ENCODE measurements at regions not wholly inside any gene's neighbourhood (a gene's known extent, or its start where the extent isn't known, plus 50 kb on each side); places are given as distances from the start of the nearest gene placed in this dataset.
"Not testable (repeated sequence)": the region's sequence is repeated elsewhere in the genome, so short reads cannot be mapped to it uniquely, and the experiment has no call there.

DNA sequence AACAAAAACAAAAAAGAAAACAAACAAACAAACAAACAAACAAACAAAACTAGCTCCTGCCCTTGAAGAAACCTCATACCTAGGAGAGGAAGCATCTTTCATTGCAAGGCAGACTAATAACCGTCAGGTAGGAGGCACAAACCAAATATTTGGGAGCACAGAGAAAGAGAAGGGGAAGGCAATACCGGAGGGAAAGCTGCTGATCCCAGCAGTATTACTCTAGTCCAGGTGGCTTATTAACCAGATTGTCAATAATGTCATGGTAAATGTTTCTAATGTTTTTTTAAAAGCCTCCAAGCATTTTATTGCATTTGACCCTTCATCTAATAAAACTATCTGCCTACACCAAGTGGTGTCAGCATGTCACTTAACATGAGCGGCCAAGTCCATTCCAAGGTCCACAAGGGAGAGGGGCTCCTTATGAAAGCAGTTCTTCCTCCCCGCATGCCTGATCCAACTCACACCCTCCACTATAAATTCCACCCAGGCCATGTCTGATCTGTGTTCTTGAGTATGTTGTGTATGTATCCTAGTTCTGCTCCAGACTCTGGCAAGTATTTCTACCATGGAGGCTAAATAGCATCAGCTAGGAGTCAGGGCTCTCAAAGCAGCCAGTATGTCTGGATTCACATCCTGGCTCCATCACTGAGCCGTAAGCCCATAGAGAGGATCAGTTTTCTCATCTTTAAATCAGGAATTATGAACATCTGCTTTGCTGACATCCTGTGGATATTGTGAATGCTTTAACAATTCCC lies 208.1 kb upstream of the TENM4 start:
- no peak for DNase-seq (ENCODE audit: low read depth in 2 of 3, low spot score in 2 of 3)

DNA sequence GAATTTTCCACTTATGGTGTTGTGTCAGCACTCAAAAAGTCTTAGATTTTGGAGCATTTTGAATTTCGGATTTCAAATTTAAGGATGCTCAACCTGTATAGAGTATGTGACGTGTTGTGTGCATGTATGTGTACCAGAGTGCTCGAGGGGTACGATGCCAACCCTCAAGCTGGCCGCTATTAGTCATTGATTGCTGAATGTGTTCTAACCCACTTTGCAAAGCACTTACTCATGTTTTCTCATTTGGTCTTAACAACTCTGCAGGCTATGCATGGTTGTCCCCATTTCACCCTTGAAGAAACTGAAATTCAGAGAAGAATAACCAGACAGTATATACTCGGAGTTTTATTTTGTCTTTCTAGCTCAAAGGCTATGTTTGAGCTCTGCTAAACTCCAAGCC lies 196.4 kb upstream of the TENM4 start:
- DNase-seq (ENCODE audit: low read depth in 2 of 3, low spot score in 2 of 3) = no peak

DNA sequence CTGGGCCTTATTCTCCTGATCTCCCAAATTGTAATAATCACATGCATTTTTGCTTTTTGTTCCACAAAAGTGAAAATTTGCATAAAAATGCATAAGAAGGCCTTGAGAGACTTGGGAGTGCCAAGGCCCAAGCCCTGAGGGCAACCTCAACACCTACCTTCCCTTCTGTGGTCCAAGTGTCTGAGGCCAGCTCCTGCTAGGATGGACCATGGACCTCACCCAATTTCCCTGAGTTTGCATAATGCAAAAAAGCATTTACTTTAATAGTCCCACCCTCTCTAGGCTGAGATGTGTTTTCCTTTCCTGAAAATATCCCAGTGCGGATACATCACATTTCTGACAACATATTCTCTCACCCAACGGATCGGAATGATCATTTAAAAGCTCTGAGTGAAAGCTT lies 194.1 kb upstream of the TENM4 start:
- DNase-seq (ENCODE audit: low read depth in 2 of 3, low spot score in 2 of 3) = no peak

DNA sequence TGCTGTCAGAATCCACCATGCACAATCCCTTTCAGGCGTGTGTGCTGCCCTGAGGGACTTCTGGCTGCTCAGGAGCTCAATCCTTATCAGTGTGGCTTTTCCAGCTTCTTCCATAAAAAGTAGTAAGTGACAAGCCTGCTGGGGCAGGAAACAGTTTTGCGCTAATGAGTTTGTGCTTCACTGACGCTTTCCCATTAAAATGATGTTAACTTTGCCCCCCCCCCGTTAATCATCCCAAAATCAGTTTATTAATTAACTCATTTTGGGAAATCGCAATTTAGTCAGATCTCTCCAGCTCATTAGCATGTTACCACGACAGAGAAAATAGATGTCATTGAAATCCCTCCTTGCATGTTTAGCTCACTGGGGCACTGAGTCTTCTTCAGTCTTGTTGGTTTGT lies 186.5 kb upstream of the TENM4 start:
- DNase-seq (ENCODE audit: low read depth in 2 of 3, low spot score in 2 of 3) = no peak

GRCh38 chr11:79626135-79627075 lies 185.6 kb upstream of the TENM4 start:
- no peak for DNase-seq (ENCODE audit: low read depth in 2 of 3, low spot score in 2 of 3)

DNA sequence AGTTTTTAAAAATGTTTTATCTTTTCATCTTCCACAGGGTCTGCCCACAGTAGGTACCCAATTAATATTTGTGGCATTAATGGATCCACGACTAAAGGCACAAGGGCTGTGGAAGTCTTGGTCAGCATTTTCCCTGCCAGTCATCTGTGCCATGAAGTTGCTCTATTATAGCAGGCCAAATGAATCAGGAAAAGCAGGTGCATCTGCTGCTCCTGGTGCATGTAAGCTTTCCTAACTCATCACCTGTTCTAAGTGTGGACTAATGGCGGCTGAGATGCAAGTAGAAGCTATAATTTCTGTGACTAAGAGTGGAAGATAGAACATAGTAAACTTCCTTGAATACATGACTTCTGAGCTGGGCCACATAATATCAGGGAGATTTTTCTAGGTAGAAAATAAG lies 182.5 kb upstream of the TENM4 start:
- no peak for DNase-seq (ENCODE audit: low read depth in 2 of 3, low spot score in 2 of 3)

GRCh38 chr11:79617561-79617960 lies 176.7 kb upstream of the TENM4 start:
- no peak for DNase-seq (ENCODE audit: low read depth in 2 of 3, low spot score in 2 of 3)

- no peak for DNase-seq (ENCODE audit: low read depth in 2 of 3, low spot score in 2 of 3)
Observed at GRCh38 chr11:79616392-79616851, 175.6 kb upstream of the TENM4 start.

DNA sequence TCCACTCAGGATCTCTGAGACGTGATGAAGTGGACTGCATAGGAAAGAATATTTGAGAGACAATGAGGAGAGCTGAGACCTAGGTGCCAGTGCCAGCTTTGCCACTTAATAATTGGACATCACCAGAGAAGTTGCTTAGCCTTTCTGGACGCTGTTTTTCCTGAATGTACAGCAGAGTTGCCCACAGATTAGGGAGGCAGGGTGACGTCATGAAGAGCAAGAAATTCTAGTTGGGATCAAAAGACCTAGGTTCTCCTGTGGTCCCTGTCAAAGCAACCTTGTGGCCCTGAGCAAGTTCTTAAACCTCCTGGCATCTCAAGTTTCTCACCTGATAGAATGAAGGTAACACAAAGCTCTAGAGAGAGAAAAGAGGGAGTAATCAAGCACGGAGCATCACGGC lies 174.6 kb upstream of the TENM4 start:
- no peak for DNase-seq (ENCODE audit: low read depth in 2 of 3, low spot score in 2 of 3)

DNA sequence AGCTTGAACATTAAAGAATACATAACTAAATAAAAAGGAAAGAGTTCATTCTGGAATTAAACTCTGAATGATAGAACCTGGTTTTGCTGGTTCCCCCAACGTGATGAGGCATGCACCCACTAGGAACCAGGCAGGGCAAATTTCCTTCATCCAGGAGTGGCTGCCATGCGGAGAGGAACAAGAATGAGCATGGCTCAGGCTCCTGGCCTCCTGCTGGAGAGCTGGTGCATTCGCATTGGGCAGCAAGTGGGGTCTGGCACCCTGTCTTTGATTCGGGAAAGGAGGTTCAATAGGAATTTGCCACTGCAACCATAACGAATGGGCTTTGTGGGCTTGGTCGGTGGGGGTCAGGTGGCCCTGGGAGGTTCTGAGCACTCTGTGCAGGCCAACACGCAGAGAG lies 169.8 kb upstream of the TENM4 start:
- DNase-seq (ENCODE audit: low read depth in 2 of 3, low spot score in 2 of 3) = no peak

DNA sequence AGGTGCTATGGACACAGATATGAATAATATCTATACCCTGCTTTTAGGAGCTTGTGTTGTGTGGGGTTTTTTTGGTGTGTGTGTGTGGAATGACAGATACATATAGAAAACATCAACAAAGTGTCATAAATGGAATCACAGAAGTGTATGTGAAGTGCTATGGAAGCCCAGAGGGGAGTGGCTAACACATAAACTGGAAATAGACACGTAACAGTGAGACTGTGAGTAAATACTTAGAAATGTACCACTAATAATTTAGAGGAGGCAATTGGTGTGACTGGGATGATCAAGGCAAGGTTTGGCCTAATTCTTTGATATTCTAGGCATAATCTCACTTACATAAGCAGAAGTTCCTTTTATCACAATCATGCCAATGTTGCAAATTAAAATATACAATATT lies 169.3 kb upstream of the TENM4 start:
- no peak for DNase-seq (ENCODE audit: low read depth in 2 of 3, low spot score in 2 of 3)

DNA sequence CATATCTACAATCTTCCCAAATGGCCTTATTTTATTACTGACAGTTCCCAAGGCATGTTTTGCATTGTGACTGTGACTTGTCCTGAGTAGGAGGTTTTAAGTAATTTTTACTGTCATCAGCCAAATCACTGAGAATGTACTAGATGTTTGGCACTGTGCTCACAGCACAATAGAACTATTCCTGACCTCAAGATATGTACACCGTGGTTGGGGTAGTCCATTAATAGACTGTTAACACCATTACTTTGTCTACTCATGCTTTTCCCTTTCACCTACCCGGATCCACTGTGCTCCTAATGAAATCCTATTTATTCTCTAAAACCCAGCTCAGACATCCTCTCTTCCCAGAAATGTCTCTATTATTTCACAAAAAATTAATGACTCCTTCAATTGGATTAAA lies 168.7 kb upstream of the TENM4 start:
- DNase-seq (ENCODE audit: low read depth in 2 of 3, low spot score in 2 of 3) = no peak

DNA sequence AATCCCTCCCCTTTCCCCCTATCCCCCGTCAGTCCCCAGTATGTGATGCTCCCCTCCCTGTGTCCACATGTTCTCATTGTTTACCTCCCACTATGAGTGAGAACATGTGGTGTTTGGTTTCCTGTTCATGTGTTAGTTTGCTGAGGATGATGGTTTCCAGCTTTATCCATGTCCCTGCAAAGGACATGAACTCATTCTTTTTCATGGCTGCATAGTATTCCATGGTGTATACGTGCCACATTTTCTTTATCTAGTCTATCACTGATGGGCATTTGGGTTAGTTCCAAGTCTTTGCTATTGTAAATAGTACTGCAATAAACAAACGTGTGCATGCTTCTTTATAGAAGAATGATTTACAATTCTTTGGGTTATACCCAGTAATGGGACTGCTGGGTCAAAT lies 165.6 kb upstream of the TENM4 start:
- DNase-seq (ENCODE audit: low read depth in 2 of 3, low spot score in 2 of 3) = not testable (repeated sequence)

GRCh38 chr11:79600711-79601110 lies 159.9 kb upstream of the TENM4 start:
- DNase-seq (ENCODE audit: low read depth in 2 of 3, low spot score in 2 of 3) = no peak

- DNase-seq (ENCODE audit: low read depth in 2 of 3, low spot score in 2 of 3) = no peak
Observed at GRCh38 chr11:79594834-79595233, 154.0 kb upstream of the TENM4 start.

DNA sequence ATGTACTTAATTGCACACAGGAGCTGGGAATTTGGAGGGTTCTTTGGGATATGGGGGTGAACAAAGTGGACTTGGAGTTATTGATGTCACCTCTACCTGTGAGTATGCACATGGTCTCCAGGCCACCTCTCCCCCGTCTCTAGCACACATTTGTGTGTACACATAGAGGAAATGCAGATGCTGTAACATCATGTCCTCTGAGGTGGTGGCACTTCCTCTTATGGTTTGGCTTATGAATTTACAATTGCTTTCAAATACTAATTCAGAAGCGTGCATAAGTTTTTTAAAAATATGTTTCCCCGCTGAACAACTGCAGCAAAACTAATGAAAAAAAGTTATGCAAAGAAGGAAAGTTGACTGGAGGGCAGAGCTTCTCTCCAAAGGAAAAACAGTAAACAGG lies 152.0 kb upstream of the TENM4 start:
- DNase-seq (ENCODE audit: low read depth in 2 of 3, low spot score in 2 of 3) = no peak

- DNase-seq (ENCODE audit: low read depth in 2 of 3, low spot score in 2 of 3) = no peak
Observed at GRCh38 chr11:79592406-79592805, 151.6 kb upstream of the TENM4 start.

- DNase-seq (ENCODE audit: low read depth in 2 of 3, low spot score in 2 of 3) = no peak
Observed at GRCh38 chr11:79582434-79582833, 141.6 kb upstream of the TENM4 start.

- DNase-seq (ENCODE audit: low read depth in 2 of 3, low spot score in 2 of 3) = no peak
Observed at GRCh38 chr11:79579063-79579462, 138.2 kb upstream of the TENM4 start.

DNA sequence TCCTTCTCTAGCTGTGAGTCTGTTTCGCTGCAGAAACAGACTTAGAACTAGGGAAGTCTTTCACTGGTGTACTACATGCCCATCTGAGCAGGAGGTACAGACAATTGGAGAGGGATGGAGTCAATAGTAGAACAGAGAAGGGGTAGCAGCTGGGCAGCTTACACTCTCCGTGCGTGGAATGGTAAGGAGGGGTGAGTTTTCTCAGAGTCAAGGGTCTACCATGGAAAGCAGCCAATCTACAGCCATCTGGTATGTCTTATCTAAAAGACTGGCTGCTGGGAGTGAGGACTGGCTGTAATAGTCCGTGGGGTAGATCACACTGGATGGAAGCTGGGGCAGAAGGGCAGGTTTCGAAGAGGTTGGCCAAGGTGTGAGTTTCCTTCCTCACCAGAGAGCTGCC lies 137.3 kb upstream of the TENM4 start:
- no peak for DNase-seq (ENCODE audit: low read depth in 2 of 3, low spot score in 2 of 3)

- no peak for DNase-seq (ENCODE audit: low read depth in 2 of 3, low spot score in 2 of 3)
Observed at GRCh38 chr11:79575701-79576100, 134.9 kb upstream of the TENM4 start.

GRCh38 chr11:79570104-79570503 lies 129.3 kb upstream of the TENM4 start:
- no peak for DNase-seq (ENCODE audit: low read depth in 2 of 3, low spot score in 2 of 3)

All from activated CD8-positive, alpha-beta memory T cell treated with anti-CD3 and anti-CD28 coated beads for 48 hours (primary cell).